HG03095 (cell line): ENCODE measurements at regions not wholly inside any gene's neighbourhood (a gene's known extent, or its start where the extent isn't known, plus 50 kb on each side); places are given as distances from the start of the nearest gene placed in this dataset.

Experiments
- ATAC-seq: cut with Tn5 transposase; IDR thresholded peaks from one replicate; pipeline ENCODE4 v1.9.1; 2021; ENCODE audit warnings: moderate library complexity; ENCODE audit not compliant: unreplicated experiment

GRCh38 chr10:124265776-124266467, 152.8 kb downstream of the OAT start:
- no peak for ATAC-seq

DNA sequence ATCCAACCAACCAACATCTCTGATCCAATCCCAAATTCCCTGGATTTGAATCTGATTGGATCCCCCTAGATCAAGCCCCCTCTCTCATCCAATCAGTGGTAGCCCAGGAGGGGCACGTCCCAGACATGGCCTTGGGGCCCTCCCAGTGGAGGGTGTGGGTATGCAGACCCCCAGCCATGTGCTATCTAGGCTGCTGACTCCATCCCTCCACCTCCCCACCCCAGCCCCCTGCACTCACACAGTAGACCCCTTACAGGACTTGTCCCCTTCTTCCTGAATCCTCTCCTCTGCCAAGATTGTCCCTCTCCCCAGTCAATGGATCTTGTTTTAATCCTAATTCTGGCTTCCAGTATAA, 153.4 kb downstream of the OAT start:
- no peak for ATAC-seq

DNA sequence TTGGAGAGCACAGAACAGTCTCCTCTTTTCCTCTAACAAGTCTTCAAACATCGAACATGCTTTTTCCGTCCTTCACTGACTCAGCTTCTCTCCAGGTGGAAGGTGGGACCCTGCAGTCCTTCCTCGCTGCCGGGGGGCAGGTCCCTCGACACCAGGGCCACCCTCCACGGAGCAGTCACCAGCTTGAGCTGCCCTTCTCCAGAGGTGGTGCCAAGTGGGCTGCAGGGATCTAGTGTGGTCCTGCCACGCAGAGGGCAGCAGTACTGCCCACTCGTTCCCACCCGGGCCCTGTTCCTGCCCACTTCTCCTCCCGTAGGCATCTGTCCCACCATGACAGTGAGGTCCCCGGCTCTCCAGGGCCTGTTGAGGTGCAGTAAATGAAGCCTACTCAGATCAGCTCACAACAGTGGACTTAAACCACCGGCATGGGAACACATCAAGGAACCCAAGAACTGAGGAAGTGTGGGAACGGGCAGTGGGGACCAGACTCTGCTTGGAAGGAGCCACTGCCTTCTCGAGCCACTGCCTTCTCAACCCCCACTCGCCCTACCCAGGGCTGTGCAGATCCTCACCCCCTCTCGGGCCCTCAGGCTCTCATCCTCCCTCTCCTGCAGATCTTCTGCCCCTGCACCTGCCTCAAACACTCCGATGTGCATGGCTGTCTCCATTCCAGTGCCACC, 153.9 kb downstream of the OAT start:
- no peak for ATAC-seq

DNA sequence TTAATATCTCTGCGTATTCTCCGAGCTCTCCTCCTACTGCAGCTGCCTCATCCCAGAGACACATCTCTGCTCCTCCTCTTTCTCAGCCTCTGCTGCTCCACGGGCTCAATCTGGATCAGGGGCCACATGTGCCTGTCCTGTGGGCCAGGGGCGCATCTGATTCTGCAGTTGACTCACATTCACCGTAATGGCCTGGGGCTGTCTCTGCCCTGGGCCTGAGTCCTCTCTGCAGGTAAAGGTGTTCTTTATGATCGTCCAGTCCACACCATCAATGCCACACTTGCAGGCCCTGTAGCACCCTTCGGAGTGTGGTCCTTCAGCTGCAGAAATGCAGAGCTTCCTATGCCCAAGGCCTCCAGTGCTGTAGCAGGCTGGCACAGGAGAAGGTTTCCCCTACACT, 154.5 kb downstream of the OAT start:
- no peak for ATAC-seq

- no peak for ATAC-seq
Measured at GRCh38 chr10:124263726-124264125, 155.0 kb downstream of the OAT start.

DNA sequence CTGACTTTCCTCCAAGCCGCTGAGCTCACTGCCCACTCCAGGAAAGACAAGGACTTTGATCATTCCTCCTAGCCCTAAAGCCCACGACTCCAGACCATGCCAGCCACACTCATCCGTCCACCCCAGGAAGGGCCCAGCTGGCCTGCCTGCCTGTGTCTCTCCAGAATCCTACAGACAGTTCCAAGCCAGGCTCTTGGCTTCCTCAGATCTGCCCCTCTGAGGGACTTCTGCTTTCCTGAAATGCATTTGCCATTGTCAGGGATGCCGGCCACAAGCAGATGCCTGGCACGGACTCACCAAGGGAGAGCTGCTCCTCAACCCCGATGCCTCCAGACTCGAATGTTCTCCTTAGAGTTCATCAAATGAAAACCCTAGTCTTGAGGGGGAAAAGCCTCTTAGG, 155.8 kb downstream of the OAT start:
- no peak for ATAC-seq

GRCh38 chr10:124262234-124262865, 156.4 kb downstream of the OAT start:
- ATAC-seq: no peak

DNA sequence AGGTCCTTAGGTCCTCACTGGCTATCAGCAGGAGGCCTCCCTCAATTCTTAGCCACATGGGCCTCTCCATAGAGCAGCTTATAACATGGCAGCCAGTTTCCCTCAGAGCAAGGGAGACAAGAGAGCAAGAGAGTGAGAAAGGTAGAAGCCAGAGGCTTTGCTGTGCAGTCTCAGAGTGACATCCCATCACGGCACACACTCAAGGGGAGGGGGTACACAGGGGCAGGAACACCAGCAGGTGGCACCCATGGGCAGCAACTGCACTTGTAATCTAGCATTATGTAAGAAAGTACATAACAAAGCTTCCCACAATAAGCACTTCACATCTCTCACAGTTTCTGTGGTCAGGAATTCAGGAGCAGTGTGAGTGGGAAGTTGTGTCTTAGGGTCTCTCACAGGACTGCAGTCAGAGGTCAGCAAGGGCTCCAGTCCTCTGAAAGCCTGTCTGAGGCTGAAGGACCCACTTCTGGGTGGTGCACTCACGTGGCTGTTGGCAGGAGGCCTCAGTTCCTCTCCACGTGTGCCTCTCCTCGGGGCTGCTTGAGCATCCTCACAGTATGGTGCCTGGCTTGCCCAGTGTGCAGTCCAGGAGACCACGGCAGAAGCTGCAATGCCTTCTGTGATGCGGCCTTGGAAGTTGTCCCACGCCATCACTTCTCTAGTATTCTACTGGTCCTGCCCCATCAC, 159.4 kb downstream of the OAT start:
- ATAC-seq: no peak

GRCh38 chr10:124257781-124258180, 160.9 kb downstream of the OAT start:
- no peak for ATAC-seq

- ATAC-seq: no peak
Measured at GRCh38 chr10:124256151-124256550, 162.6 kb downstream of the OAT start.

DNA sequence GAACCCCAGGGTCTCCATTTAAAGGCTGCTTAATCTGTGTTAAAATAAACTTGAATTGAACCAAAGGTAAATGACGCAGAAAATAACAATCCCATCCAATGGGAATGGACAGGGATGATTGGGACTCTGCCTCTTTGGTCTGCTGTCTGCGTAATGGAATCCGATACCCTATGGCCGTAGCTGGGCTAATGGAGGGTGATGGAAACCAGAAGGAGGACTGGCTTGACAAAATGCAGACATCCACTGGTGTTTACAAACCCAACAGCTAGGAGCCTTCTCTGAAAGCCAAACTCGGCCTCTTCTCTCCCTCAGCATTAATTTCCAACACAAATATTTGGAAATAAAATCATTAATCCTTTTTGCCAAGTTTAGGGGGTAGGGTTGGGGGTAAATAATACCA, 162.2 kb upstream of the CHST15 start:
- ATAC-seq: no peak

DNA sequence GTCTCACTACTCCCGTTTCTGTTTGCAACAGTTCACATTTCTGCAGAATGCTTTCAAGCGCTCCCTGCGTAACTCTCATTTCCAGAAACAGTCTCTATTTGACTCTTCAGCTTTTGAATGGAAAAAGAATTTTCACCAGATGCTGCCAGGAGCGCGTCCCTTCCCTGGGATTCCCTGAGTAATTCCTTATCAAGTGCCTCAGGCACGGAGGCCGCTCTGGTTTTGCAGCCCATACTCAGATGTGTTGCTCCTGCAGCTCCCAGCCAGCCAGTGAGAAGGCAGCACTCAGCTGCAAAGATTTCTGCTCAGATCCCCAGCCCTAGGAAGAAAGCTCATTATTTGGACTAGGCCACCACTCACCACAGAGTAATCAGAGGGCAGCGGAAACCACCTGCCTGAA, 161.1 kb upstream of the CHST15 start:
- ATAC-seq: no peak

- no peak for ATAC-seq
Measured at GRCh38 chr10:124253006-124253405, 159.6 kb upstream of the CHST15 start.

GRCh38 chr10:124252097-124252715, 158.8 kb upstream of the CHST15 start:
- no peak for ATAC-seq

GRCh38 chr10:124251317-124252065, 158.1 kb upstream of the CHST15 start:
- no peak for ATAC-seq

- no peak for ATAC-seq
Measured at GRCh38 chr10:124250506-124250905, 157.1 kb upstream of the CHST15 start.

GRCh38 chr10:124249812-124250432, 156.5 kb upstream of the CHST15 start:
- ATAC-seq: no peak

- no peak for ATAC-seq
Measured at GRCh38 chr10:124249196-124249595, 155.8 kb upstream of the CHST15 start.

GRCh38 chr10:124248056-124249045, 155.0 kb upstream of the CHST15 start:
- ATAC-seq: no peak
